GM18498 (cell line): ENCODE measurements at regions not wholly inside any gene's neighbourhood (a gene's known extent, or its start where the extent isn't known, plus 50 kb on each side); places are given as distances from the start of the nearest gene placed in this dataset.
A peak's percentile ranks its signal among the peaks of the same experiment; 100 is the strongest.
"Not testable (repeated sequence)": the region's sequence is repeated elsewhere in the genome, so short reads cannot be mapped to it uniquely, and the experiment has no call there.

Source experiments
- ATAC-seq: cut with Tn5 transposase; IDR thresholded peaks from one replicate; pipeline ENCODE4 v1.9.1; 2021; ENCODE audit warnings: mild to moderate bottlenecking, moderate library complexity; ENCODE audit not compliant: unreplicated experiment

GRCh38 chr4:81789741-81790399, 318.2 kb upstream of the RASGEF1B start:
- no peak for ATAC-seq

DNA sequence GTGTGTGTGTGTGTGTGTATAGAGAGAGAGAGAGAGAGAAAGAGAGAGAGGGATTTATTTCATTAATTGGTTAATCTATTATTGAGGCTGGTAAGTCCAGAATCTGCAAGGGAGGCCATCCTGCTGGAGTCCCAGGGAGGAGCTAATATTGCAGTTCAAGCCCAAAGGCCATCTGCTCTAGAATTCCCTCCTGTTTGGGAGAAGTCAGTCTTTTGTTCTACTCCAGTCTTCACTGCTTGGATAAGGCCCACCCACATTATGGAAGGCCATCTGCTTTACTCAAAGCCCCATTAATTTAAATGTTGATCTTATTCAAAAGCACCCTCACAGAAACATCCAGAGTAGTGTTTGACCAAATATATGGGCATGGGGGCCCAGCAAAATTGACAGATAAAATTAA, 317.5 kb upstream of the RASGEF1B start:
- no peak for ATAC-seq

DNA sequence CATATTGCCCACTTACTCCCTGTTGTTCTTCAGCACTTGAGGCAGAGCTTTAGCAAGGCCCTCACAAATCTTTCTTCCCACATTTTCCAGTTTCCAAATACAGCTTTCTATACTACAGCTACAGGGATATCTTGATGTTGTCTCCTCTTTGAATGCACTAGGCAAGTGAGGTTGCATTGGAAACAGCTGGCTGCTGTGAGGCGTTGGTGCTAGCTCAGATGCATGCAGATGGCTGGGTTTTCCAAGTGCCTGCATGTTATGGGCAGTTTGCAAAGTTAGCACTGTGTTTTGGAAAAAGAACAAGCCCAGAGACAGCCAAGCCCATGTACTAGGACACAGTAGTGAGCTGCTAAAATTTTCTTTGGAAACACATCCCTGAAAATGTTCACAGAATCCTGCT, 315.1 kb upstream of the RASGEF1B start:
- no peak for ATAC-seq

- ATAC-seq: no peak
These were observed 314.5 kb upstream of the RASGEF1B start for GRCh38 chr4:81786063-81786763.

GRCh38 chr4:81785338-81785737, 313.6 kb upstream of the RASGEF1B start:
- ATAC-seq: no peak

GRCh38 chr4:81783558-81783957, 311.9 kb upstream of the RASGEF1B start:
- ATAC-seq: no peak

- ATAC-seq: no peak
These were observed 310.1 kb upstream of the RASGEF1B start for GRCh38 chr4:81781799-81782198.

DNA sequence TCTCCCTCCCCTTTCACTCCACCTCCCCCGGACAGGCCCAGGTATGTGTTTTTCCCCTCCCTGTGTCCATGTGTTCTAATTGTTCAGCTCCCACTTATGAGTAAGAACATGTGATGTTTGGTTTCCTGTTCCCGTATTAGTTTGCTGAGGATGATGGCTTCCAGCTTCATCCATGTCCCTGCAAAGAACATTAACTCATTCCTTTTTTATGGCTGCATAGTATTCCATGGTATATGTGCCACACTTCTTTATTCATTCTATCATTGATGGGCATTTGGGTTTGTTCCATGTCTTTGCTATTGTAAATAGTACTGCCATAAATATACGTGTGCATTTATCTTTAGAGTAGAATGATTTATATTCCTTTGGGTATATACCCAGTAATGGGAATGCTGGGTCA, 306.0 kb upstream of the RASGEF1B start:
- not testable (repeated sequence) for ATAC-seq

- no peak for ATAC-seq
These were observed 305.1 kb upstream of the RASGEF1B start for GRCh38 chr4:81776794-81777193.

- no peak for ATAC-seq
These were observed 301.9 kb upstream of the RASGEF1B start for GRCh38 chr4:81773557-81773956.

GRCh38 chr4:81771721-81772120, 300.0 kb upstream of the RASGEF1B start:
- no peak for ATAC-seq

GRCh38 chr4:81769244-81769643, 297.5 kb upstream of the RASGEF1B start:
- no peak for ATAC-seq

- peak; percentile 56 for ATAC-seq
These were observed 287.0 kb upstream of the RASGEF1B start for GRCh38 chr4:81758574-81759264.

- no peak for ATAC-seq
These were observed 286.0 kb upstream of the RASGEF1B start for GRCh38 chr4:81757691-81758090.

DNA sequence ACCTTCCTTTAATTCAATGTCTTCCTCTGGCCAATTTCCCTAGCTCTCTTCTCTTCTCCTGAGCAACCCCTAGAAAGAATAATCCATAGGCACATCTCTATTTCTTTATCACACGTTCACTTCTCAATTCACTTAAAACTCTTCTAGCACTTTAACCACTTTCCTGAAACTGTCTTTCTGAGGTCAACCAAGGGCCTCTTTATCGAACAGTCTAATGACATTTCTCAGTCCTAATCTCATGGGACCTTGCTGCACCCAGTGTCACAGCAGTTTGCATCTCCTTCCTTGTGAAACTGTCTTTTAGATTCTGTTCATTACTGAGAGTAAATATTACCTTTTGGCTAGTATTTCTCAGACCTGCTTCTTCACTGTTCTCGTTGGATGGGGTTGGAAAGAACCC, 285.3 kb upstream of the RASGEF1B start:
- peak; percentile 94 for ATAC-seq

DNA sequence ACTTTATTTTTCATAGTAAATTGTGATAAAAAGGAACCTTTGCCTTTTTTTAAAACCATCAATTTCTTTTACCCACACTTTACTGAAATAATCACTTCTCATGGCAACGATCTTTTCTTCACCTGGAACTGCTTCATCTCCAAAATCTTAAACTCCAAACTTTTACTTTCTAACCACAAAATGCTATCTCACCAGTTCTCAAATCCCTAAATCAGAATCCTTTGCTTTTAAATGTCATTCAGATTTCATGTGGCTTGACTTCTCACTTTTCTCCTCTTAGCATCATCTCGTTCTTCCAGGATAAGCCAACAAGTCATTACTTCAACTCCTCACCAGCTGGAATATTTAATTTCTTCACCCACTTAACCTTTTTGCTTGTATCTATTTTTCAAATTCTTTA, 284.3 kb upstream of the RASGEF1B start:
- ATAC-seq: no peak

DNA sequence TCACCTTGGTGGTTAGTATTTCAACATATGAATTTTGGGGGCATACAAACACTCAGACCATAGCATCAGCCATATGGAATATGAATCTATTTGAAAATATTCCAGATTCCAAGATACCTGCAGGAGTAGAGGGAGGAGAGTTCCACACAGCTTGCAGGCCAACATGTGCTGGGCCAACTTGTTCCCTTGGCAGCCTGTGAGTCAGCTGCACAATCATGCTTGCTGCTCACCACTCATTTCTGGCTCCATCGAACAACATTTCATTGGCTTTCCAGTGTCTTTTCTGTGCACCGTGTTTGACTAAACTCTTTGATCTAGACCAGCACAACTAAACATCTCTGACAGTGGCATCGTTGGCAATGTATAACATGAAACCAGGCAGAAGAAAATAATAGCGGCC, 282.5 kb upstream of the RASGEF1B start:
- no peak for ATAC-seq

DNA sequence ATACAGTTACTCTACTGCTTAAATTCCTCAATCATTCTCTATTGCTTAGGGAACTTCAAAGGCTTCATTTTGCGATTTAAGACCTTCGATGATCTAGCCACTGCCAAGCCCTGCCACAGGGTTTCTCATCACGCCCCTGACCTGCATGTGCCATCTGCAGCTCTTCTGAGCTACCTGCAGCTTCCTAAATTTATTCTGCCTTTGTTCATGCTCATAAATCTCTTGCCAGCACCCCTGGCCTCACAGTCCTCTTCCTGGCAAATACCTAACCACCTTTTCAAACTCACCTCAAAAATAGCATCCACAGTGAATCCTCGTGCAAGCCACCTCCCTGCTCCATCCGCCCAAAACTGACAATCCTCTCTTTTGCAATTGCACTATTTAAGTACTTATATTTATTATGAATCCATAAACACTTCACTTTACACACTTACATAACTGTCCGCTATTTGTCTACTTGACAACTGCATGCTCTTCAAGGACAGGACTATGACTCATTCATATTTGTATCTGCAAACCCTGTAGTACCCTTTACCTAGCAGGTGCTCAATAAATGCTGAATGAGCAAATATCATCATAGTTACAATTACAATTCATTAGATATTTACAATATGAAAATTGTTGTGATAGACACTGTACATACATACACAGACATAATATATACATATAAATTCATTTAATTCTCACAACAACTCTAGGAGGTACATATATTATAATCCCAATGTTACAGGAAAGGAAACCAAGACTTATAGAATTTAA, 280.0 kb upstream of the RASGEF1B start:
- no peak for ATAC-seq

DNA sequence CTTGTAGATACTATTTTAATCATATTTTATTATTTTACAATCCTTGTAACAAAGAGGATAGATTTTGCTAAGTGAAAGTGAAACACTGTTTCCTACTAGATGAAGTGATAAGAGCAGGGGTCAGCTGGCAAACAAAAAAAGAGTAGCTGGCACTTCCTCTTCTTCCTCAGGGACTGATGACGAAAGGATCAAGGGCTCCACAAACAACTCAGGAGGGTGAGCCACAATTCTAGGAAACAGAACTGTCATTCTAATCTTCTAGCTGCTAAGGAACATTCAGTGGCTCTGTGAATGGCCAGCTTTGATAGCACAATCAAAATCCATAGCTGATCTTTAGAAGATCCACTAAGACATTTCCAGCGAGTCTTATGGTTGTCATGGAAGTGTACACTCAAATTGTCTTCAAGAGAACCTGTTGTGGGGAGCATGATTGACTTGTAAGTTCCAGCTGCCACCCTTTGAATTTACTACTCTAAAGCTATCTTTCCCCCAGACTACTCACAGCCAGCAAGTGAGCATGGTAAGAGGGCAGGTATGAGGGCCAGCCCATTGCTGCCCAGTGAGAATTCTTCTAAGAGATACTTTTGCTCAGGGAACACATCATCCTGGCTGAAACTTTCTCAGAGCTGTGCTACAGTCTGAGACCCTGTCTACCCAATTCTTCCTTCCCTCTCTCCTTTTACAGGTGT, 275.7 kb upstream of the RASGEF1B start:
- no peak for ATAC-seq

DNA sequence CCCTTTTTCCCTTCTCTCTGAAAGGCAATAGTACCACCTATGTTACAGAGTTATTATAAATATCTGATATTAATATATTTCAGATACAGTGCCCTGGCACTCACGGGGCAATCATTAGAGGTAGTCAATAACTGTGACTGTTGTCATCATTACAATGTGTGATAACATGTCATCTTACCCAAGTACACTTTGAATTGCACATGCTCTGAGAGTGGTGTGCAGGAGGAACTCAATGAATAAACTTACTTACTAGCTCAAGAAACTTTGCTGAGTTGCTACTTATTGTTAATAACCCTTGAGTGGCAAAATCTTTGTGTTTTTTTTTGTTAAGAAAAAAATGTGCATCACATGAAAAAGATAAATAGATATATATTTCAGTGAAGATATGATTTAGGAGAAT, 275.1 kb upstream of the RASGEF1B start:
- ATAC-seq: no peak

DNA sequence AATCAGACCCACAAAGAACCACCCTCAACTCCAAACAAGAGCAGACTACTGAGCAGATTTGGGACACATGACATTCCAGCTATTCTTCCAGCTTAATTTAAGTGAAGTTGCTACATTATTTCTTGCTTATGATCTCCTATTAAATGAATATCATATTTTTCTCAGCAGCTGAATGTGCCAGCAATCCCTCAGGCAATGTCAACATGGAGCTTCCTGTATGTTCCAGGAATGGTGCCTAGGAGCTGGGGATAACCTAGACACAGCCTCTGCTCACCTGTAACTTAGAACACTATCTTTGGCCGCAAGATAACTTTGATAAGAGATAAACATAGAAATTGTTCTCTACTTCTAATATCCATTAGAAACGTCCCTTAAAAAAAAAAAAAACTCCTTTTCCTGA, 274.4 kb upstream of the RASGEF1B start:
- no peak for ATAC-seq
